ENCODE measurements at regions not wholly inside any gene's neighbourhood (a gene's known extent, or its start where the extent isn't known, plus 50 kb on each side); places are given as distances from the start of the nearest gene placed in this dataset.

GRCh38 chr7:46024263-46024916, 103.3 kb upstream of the IGFBP3 start:
- no peak for TF ChIP-seq CTCF (IDR thresholded peaks at IDR 0.05)
- H3K4me3 ChIP-seq, result no peak overlapping the region
- no peaks in the 10 kb centered on the region for H3K27me3 ChIP-seq
- DNase-seq, result no peak
- H3K4me1 ChIP-seq (replicated peaks in 1 of 2), result no peaks in the 10 kb centered on the region
- H3K9me3 ChIP-seq (replicated peaks in 1 of 3), result no peaks in the 10 kb centered on the region
- H3K27ac ChIP-seq, result no peak overlapping the region
- intact Hi-C loops (cut with DNase I), result no loop called here
- H3K36me3 ChIP-seq (replicated peaks in 1 of 2), result no peaks in the 10 kb centered on the region
- WGBS, 4 donors, result 63 to 84% (median 74%) methylated on average over 2 to 6 of the region's 6 CpGs

GRCh38 chr7:46022397-46022796, 101.3 kb upstream of the IGFBP3 start:
- Histone ChIP-seq H3K4me1 (replicated peaks in 1 of 2) (no peaks in the 10 kb centered on the region), H3K27ac (no peak overlapping the region), H3K36me3 (replicated peaks in 1 of 2) (no peaks in the 10 kb centered on the region), H3K27me3 (no peaks in the 10 kb centered on the region), H3K4me3 (no peak overlapping the region), H3K9me3 (replicated peaks in 1 of 3) (no peaks in the 10 kb centered on the region)
- intact Hi-C loops (cut with DNase I), result no loop called here
- 74 to 79% (median 77%) methylated on average over 2 of the region's 2 CpGs for WGBS, 4 donors
- TF ChIP-seq CTCF (IDR thresholded peaks at IDR 0.05), result no peak
- TF ChIP-seq POLR2A (IDR thresholded peaks at IDR 0.05), result no peak
- DNase-seq, result no peak

- 46 to 57% (median 49%) methylated on average over 8 to 13 of the region's 13 CpGs for WGBS, 4 donors
- Histone ChIP-seq H3K27me3 (no peaks in the 10 kb centered on the region), H3K4me1 (replicated peaks in 1 of 2) (no peaks in the 10 kb centered on the region), H3K9me3 (replicated peaks in 1 of 3) (no peaks in the 10 kb centered on the region), H3K27ac (no peak overlapping the region), H3K36me3 (replicated peaks in 1 of 2) (no peaks in the 10 kb centered on the region), H3K4me3 (no peak overlapping the region)
- DNase-seq, result peak; percentile 4 to 65 (median 26)
- intact Hi-C loops (cut with DNase I), result no loop called here
- no peak for TF ChIP-seq CTCF (IDR thresholded peaks at IDR 0.05)
- TF ChIP-seq POLR2A (IDR thresholded peaks at IDR 0.05), result no peak
Measured at GRCh38 chr7:46015107-46015868, 94.2 kb upstream of the IGFBP3 start.

- Histone ChIP-seq H3K4me3 (no peak overlapping the region), H3K4me1 (replicated peaks in 1 of 2) (no peaks in the 10 kb centered on the region), H3K27me3 (no peaks in the 10 kb centered on the region), H3K27ac (no peak overlapping the region), H3K36me3 (replicated peaks in 1 of 2) (no peaks in the 10 kb centered on the region), H3K9me3 (replicated peaks in 1 of 3) (no peaks in the 10 kb centered on the region)
- DNase-seq, result no peak
- WGBS, 4 donors, result 21 to 39% (median 36%) methylated on average over 1 of the region's 1 CpG
- intact Hi-C loops (cut with DNase I), result no loop called here
- no peak for TF ChIP-seq CTCF (IDR thresholded peaks at IDR 0.05)
- TF ChIP-seq POLR2A (IDR thresholded peaks at IDR 0.05), result no peak
Measured at GRCh38 chr7:46011501-46011900, 90.4 kb upstream of the IGFBP3 start.

Measured in adrenal gland (tissue), 9 donors.